Stomach (tissue), 8 donors: ENCODE measurements at regions not wholly inside any gene's neighbourhood (a gene's known extent, or its start where the extent isn't known, plus 50 kb on each side); places are given as distances from the start of the nearest gene placed in this dataset.

ENCODE experiments used
- DNase-seq, 2 donors: peaks; one replicate each; pipeline versions ENCODE4 v3.0.0 to v3.0.0-alpha.2; 2013 to 2019
- H3K27ac ChIP-seq, 5 donors: fragments of 200-600 bp in 4 of 5; sonication (generic) in 4 of 5; one replicate each; pipeline ENCODE4 v1.5.1; 2013 to 2019; ENCODE audit warnings: mild to moderate bottlenecking in 1 of 5, moderate library complexity in 1 of 5
- H3K27me3 ChIP-seq, 3 donors: fragments of 200-600 bp; sonication (generic); one replicate each; pipeline ENCODE4 v1.5.1; 2017 to 2019; ENCODE audit warnings: mixed run types in 1 of 3
- H3K36me3 ChIP-seq, 4 donors: fragments of 200-600 bp; sonication (generic); 1 replicate in 3 of 4; 2 replicates in 1 of 4; pipeline ENCODE4 v1.5.1; 2016 to 2019
- H3K4me1 ChIP-seq, 4 donors: fragments of 200-600 bp; sonication (generic); one replicate each; pipeline ENCODE4 v1.5.1; 2016 to 2019
- H3K4me3 ChIP-seq, 4 donors: fragments of 200-600 bp; sonication (generic) in 3 of 4; one replicate each; pipeline ENCODE4 v1.5.1; 2016 to 2019; ENCODE audit warnings: mild to moderate bottlenecking in 1 of 4
- H3K9me3 ChIP-seq, 4 donors: fragments of 200-600 bp; sonication (generic); one replicate each; pipeline ENCODE4 v1.5.1; 2016 to 2019
- CTCF ChIP-seq, 7 experiments: fragments of 450-650 bp in 4 of 7; fragments of 200-600 bp in 3 of 7; sonication (generic) in 3 of 7; IDR thresholded peaks; one replicate each; pipeline ENCODE4 v1.5.1; 2016 to 2019; ENCODE audit warnings: antibody characterized with exemption in 7 of 7, control low read depth in 2 of 7, mild to moderate bottlenecking in 1 of 7
- EP300 ChIP-seq: sonication (generic); formaldehyde crosslinking; IDR thresholded peaks from one replicate; pipeline ENCODE4 v1.6.1; 2017; ENCODE audit warnings: antibody characterized with exemption
- POLR2A ChIP-seq, 4 donors: fragments of 450-650 bp; IDR thresholded peaks; one replicate each; pipeline ENCODE4 v1.6.1; 2016; ENCODE audit warnings: antibody characterized with exemption in 4 of 4, control low read depth in 2 of 4, mild to moderate bottlenecking in 1 of 4, moderate library complexity in 1 of 4
- POLR2AphosphoS5 ChIP-seq, 3 donors: sonication (generic); formaldehyde crosslinking; IDR thresholded peaks; one replicate each; pipeline ENCODE4 v1.6.1; 2016; ENCODE audit warnings: antibody characterized with exemption in 3 of 3
- WGBS, 5 donors: extraction: QIAGEN DNeasy Blood & Tissue Kit in 3 of 5; methylation state at CpG; one replicate each; pipeline versions ENCODE4 v1.1.5 to v1.1.7; 2013 to 2018; 5-methylcytosine and 5-hydroxymethylcytosine counted together
- intact Hi-C: fragments of 100-400 bp; cut with DNase I; formaldehyde crosslinking; loops from one replicate; pipeline ENCODE4 v1.15.1; 2023; ENCODE audit warnings: low total_unique reads
- donor health status: healthy with polysubstance abuse.
- donor health status: Bipolar disorder and iron deficiency.
- donor health status: healthy.

DNA sequence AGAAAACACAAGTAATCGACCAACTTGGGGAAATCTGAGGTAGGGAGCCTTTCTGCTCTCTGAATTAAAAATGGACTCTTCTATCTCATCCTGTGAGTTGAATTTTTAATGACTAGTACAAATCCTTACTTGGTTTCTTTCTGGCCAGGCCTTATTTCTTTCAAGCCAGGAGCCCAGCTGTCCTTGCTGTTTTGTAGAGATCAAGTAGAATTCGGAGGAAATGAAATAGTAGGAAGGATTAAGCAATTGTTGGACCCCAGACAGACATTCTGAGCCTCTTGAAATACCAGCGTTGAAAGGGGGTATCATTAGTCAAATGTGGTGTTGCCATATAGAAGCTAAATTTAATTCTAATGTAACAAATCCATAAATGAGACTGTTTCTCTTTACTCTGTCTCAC, 53.7 kb upstream of the SMIM15 start:
- 66 to 81% (median 75%) methylated on average over 3 of the region's 3 CpGs for WGBS, 5 donors
- DNase-seq, result no peak
- no peak overlapping the region for H3K27ac ChIP-seq
- H3K4me1 ChIP-seq, result no peaks in the 10 kb centered on the region
- TF ChIP-seq CTCF (IDR thresholded peaks at IDR 0.05) (no peak), POLR2A (IDR thresholded peaks at IDR 0.05) (no peak), EP300 (no peak), POLR2AphosphoS5 (IDR thresholded peaks at IDR 0.05) (no peak)
- H3K27me3 ChIP-seq, result no peaks in the 10 kb centered on the region
- no peak overlapping the region for H3K4me3 ChIP-seq
- intact Hi-C loops, result no loop called here
- no peaks in the 10 kb centered on the region for H3K9me3 ChIP-seq
- H3K36me3 ChIP-seq, result no peaks in the 10 kb centered on the region

DNA sequence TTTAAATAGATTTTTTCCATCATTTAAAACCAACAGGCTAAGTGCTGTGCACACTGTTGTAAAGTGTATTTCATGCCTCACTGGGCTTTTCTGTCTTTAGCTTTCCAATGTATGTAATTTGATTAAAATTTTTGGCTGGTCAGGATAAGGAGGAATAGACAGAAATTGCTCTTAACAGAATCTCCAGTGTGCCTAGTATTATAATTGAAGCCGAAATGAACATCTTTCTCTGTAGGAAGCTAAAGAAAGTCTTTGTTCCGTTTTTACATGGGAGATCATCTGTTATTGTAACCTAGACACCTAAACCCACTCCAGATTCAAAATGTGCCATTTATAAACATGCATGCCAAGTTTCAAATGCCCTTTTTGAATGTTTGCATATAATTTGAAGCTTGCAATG, 54.5 kb upstream of the SMIM15 start:
- DNase-seq, result no peak
- H3K4me1 ChIP-seq, result no peaks in the 10 kb centered on the region
- TF ChIP-seq CTCF (IDR thresholded peaks at IDR 0.05) (no peak), POLR2A (IDR thresholded peaks at IDR 0.05) (no peak), EP300 (no peak), POLR2AphosphoS5 (IDR thresholded peaks at IDR 0.05) (no peak)
- H3K36me3 ChIP-seq, result no peaks in the 10 kb centered on the region
- intact Hi-C loops, result no loop called here
- no peak overlapping the region for H3K27ac ChIP-seq
- no peak overlapping the region for H3K4me3 ChIP-seq
- peaks cover 0 to 5% (median 2%) of the 10 kb centered on the region in 4 donors for H3K9me3 ChIP-seq
- no peaks in the 10 kb centered on the region for H3K27me3 ChIP-seq
- WGBS, 5 donors, result 83 to 95% (median 88%) methylated on average over 2 of the region's 2 CpGs

DNA sequence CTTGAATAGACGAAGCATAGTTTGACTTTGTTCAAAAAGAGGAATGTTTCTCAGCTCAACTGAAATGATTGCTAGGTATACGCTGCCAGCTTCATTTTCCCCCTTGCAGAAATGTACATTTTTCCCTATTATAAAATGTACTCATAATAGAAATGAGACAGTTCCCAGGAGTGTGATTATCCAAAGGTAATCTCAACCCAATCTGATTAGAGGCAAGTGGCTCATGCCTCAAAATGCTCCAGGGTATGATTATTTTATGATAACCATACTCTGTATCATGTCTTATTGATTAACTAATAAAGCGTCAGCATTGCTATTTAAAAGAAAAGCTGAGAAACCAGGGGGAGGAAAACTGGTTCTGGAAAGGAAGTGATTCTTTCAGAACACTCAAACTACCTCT, 54.9 kb upstream of the SMIM15 start:
- Histone ChIP-seq H3K27ac (no peak overlapping the region), H3K27me3 (no peaks in the 10 kb centered on the region), H3K4me3 (no peak overlapping the region), H3K9me3 (peaks cover 0 to 8% (median 2%) of the 10 kb centered on the region in 4 donors), H3K36me3 (no peaks in the 10 kb centered on the region), H3K4me1 (no peaks in the 10 kb centered on the region)
- no peak for DNase-seq
- no peak for TF ChIP-seq CTCF (IDR thresholded peaks at IDR 0.05)
- TF ChIP-seq POLR2A (IDR thresholded peaks at IDR 0.05), result no peak
- TF ChIP-seq POLR2AphosphoS5 (IDR thresholded peaks at IDR 0.05), result no peak
- no peak for TF ChIP-seq EP300
- intact Hi-C loops, result no loop called here
- WGBS, 5 donors, result 84 to 86% (median 86%) methylated on average over 3 of the region's 3 CpGs

DNA sequence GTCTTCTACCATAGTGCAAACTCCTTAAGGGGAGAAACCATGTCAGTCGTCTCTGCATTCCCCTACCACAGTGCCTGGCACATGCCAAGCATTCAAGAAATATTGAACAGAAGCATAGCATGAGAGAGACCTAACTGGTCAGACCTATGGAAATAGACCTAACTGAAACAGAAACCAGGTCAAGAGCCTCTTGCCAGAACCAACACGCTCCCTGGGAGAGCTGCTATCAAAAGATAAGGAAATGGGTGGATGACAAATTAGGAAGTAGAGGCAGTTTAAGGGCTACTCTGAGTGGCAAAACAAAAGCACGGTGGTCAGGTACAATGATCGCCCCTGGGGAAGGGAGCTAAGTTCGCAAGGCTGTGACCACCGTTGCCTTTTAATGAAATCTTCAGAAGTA, 66.0 kb upstream of the SMIM15 start:
- Histone ChIP-seq H3K36me3 (no peaks in the 10 kb centered on the region), H3K4me3 (peak overlapping the region in 2 of 4 donors; percentile 5 to 21), H3K4me1 (peaks cover 0 to 19% (median 14%) of the 10 kb centered on the region in 4 donors), H3K27me3 (no peaks in the 10 kb centered on the region), H3K9me3 (peaks cover 0 to 5% (median 2%) of the 10 kb centered on the region in 4 donors), H3K27ac (peak overlapping the region; percentile 19 to 69 (median 51))
- intact Hi-C loops, result no loop called here
- TF ChIP-seq CTCF (IDR thresholded peaks at IDR 0.05) (no peak), POLR2AphosphoS5 (IDR thresholded peaks at IDR 0.05) (peak in 1 of 3 donors; percentile 42), EP300 (no peak)
- peak in 1 of 2 donors; percentile 44 for DNase-seq
- 36 to 56% (median 43%) methylated on average over 6 of the region's 6 CpGs for WGBS, 5 donors
